Upper lobe of left lung (tissue), 4 donors: ENCODE measurements at regions not wholly inside any gene's neighbourhood (a gene's known extent, or its start where the extent isn't known, plus 50 kb on each side); places are given as distances from the start of the nearest gene placed in this dataset.

Source experiments
- EP300 ChIP-seq, 4 donors: sonication (generic); formaldehyde crosslinking; IDR thresholded peaks; one replicate each; pipeline ENCODE4 v1.5.1; 2017; ENCODE audit warnings: antibody characterized with exemption in 4 of 4, control low read depth in 2 of 4
- POLR2A ChIP-seq, 4 donors: fragments of 450-650 bp; IDR thresholded peaks; one replicate each; pipeline ENCODE4 v1.5.1; 2016 to 2017; ENCODE audit warnings: antibody characterized with exemption in 4 of 4, mild to moderate bottlenecking in 2 of 4
- POLR2AphosphoS5 ChIP-seq, 2 donors: sonication (generic); formaldehyde crosslinking; IDR thresholded peaks; one replicate each; pipeline ENCODE4 v1.5.1; 2017; ENCODE audit warnings: antibody characterized with exemption in 2 of 2
- TF ChIP-seq, protein P1 (sequence below), 6 experiments: fragments of 450-650 bp in 4 of 6; fragments of 200-600 bp in 2 of 6; sonication (generic) in 2 of 6; IDR thresholded peaks; one replicate each; pipeline ENCODE4 v1.5.1; 2016 to 2019; ENCODE audit warnings: antibody characterized with exemption in 6 of 6

DNA sequence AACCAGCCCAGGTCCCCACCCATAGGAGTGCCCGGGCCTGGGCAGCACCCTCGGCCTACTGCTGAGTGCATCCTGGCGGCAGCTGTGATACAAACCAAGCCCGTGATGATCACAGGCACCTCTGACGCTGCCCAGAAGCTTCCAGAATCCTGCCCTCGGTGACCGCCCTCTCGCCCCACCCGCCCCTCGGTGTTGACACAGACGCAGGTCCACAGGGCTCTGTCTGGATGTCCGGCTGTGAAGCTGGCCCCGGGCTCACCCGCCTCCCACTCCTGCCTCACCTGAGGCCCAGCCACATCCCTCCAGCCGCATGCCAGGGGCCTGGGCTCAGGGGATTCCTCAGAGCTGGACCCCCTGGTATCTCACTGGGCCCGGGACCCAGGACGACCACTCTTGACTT, 191.0 kb downstream of the BRD1 start:
- no peak for TF ChIP-seq POLR2A (IDR thresholded peaks at IDR 0.05)
- TF ChIP-seq, protein P1, sequence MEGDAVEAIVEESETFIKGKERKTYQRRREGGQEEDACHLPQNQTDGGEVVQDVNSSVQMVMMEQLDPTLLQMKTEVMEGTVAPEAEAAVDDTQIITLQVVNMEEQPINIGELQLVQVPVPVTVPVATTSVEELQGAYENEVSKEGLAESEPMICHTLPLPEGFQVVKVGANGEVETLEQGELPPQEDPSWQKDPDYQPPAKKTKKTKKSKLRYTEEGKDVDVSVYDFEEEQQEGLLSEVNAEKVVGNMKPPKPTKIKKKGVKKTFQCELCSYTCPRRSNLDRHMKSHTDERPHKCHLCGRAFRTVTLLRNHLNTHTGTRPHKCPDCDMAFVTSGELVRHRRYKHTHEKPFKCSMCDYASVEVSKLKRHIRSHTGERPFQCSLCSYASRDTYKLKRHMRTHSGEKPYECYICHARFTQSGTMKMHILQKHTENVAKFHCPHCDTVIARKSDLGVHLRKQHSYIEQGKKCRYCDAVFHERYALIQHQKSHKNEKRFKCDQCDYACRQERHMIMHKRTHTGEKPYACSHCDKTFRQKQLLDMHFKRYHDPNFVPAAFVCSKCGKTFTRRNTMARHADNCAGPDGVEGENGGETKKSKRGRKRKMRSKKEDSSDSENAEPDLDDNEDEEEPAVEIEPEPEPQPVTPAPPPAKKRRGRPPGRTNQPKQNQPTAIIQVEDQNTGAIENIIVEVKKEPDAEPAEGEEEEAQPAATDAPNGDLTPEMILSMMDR (IDR thresholded peaks at IDR 0.05): no peak
- no peak for TF ChIP-seq POLR2AphosphoS5 (IDR thresholded peaks at IDR 0.05)
- no peak for TF ChIP-seq EP300 (IDR thresholded peaks at IDR 0.05)
